ENCODE measurements at regions not wholly inside any gene's neighbourhood (a gene's known extent, or its start where the extent isn't known, plus 50 kb on each side); places are given as distances from the start of the nearest gene placed in this dataset.
"Not testable (repeated sequence)": the region's sequence is repeated elsewhere in the genome, so short reads cannot be mapped to it uniquely, and the experiment has no call there.

DNA sequence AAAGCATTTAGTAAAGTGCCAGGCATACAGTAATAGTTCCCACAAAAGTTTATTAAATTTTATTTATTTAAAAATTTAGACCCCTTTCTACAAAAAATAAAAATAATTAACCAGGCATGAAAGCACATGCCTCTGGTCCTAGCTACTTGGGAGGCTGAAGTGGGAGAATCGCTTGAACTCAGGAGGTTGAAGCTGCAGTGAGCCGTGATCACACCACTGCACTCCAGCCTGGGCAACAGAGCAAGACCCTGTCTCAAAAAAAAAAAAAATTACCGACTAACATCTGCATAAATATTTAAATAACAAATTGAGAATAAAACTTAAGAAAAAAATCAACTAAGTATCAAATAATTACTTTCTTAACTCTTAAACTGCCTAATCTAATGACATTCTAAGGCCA is 64.3 kb upstream of the TRIM24 start:
- no peak for DNase-seq (ENCODE audit: extremely low read depth in 1 of 11, low read depth in 9 of 11, low spot score in 4 of 11)

DNA sequence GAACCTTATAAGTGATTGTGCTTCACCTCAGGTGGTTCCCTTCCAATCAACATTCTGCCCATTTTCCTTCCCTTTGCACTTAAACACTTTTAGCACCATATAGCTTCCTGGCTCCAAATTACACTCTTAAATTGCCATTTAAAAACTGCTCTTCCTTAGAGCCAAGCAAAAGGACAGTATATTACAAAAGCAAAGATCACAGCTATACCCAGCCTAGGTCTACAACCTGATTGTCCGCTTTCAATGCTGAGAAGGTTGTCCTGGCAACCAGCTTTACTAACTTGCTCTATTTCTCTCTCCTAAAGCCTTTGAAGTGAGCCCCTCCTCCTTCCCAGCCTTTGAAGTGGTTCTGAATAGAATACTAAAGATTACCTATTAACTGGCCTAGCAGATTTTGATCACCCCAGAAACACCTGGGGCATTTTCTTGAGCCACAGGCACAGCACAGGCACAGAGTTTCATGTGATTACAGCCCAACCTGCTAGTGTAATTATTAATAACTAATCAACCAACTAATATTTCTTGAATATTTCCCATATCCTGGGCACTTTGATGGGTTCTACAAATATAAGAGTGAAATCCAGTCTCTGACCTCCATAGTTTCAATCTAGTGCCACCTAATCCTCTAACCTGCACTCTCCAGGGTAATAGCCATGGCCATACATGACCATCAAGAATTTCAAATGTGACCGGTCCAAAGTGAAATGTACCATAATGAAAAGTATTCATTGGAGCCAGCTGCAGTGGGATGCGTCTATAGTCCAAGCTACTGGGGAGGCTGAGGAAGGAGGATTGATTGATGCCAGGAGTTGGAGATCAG is 63.6 kb upstream of the TRIM24 start:
- DNase-seq (ENCODE audit: extremely low read depth in 1 of 11, low read depth in 9 of 11, low spot score in 4 of 11), result peak in 10 of 11 donors; percentile 50 to 90 (median 65)

GRCh38 chr7:138397071-138397433 is 63.0 kb upstream of the TRIM24 start:
- not testable (repeated sequence) for DNase-seq (ENCODE audit: extremely low read depth in 1 of 11, low read depth in 9 of 11, low spot score in 4 of 11)

DNA sequence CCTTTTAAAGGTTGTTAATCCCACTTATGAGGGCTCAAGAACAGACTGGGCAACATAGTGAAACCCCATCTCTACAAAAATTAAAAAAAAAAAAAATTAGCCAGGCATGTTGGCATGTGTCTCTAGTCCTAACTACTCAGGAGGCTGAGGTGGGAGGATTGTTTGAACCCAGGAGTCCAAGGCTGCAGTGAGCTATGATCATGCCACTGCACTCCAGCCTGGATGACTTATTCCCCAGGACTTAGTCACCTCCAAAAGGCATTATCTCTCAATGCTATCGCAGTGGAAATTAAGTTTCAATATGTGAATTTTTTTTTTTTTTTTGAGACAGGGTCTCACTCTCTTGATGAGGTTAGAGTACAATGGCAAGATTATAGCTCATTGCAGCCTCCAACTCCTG is 61.2 kb upstream of the TRIM24 start:
- no peak for DNase-seq (ENCODE audit: extremely low read depth in 1 of 11, low read depth in 9 of 11, low spot score in 4 of 11)

DNA sequence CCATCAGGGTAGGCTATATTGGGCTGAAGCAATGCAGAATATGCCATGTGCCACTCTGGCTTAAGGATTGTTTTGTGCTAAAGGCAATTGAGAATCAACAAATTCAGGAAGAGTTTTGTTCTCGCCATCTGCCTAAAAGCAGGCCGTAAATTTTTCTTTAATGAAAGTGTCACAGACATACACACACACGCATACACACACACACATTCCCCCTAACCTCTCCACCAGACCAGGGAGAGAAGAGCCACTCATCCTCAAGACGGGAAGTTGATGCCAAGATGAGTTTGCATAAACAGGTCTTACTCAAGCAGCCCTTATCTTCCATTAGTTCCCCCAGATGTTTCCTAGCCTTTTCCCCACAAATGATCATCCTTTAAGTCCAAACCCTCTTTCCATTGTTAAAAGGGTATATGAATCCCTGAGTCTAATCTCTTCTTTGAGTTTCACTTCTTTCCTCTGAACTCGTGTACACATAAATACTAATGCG is 59.6 kb upstream of the TRIM24 start:
- DNase-seq (ENCODE audit: extremely low read depth in 1 of 11, low read depth in 9 of 11, low spot score in 4 of 11), result no peak

GRCh38 chr7:138402749-138403148 is 57.3 kb upstream of the TRIM24 start:
- no peak for DNase-seq (ENCODE audit: extremely low read depth in 1 of 11, low read depth in 9 of 11, low spot score in 4 of 11)

DNA sequence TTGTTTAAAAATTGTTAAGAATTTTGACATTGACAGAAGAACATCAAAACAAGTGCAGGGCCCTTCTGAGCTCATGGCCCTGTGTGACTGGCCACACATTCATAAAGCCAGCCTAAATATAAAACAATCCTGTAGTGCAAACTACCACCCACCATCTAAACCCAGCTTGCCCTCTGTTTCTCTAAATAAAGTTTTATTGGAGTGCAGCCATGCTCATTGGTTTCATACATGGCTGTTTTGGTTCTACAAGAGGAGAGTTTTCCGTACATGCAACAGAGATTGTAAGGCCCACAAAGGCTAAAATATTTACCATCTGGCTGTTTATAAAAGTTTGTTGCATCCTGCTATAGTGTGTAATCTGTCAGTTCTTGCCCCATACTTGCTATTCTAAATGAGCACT is 54.6 kb upstream of the TRIM24 start:
- DNase-seq (ENCODE audit: extremely low read depth in 1 of 11, low read depth in 9 of 11, low spot score in 4 of 11), result no peak

DNA sequence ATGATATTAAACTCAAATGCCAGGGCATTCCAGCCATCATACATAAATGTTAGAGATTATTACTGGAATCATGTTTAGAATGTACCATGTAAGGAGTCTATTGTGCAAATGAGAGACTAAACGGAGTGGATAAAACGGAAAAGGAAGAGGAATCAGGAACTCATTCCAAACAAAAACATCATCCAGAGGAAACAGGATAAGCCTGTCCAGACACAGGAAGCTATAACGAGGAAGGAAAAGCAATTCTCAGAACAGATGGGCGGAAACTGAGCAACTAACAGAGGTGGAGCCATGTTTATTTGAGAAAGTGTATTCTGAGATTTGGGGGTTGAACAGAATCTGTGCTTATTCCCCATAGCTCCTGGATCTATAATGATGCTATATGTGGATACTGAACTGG is 52.3 kb upstream of the TRIM24 start:
- peak in 2 of 11 donors; percentile 4 to 9 for DNase-seq (ENCODE audit: extremely low read depth in 1 of 11, low read depth in 9 of 11, low spot score in 4 of 11)

Measured in renal cortex interstitium (tissue), 11 donors.